DMS53 treated with DMSO at 0.1 percent for 48 hours (cell line): ENCODE measurements at regions not wholly inside any gene's neighbourhood (a gene's known extent, or its start where the extent isn't known, plus 50 kb on each side); places are given as distances from the start of the nearest gene placed in this dataset.

Source experiments
- DNase-seq: peaks from one replicate; lab custom pipeline; 2025; ENCODE audit not compliant: unreplicated experiment; lab: John Stamatoyannopoulos, UW

GRCh38 chr1:58011978-58012377 lies 534.5 kb downstream of the OMA1 start:
- no peak for DNase-seq

- DNase-seq, result no peak
Observed at GRCh38 chr1:58006421-58007046, 540.0 kb downstream of the OMA1 start.

GRCh38 chr1:58005212-58005611 lies 541.3 kb downstream of the OMA1 start:
- no peak for DNase-seq

GRCh38 chr1:58003988-58004387 lies 542.5 kb downstream of the OMA1 start:
- no peak for DNase-seq

GRCh38 chr1:58003059-58003458 lies 543.5 kb downstream of the OMA1 start:
- no peak for DNase-seq

GRCh38 chr1:58000821-58001220 lies 545.7 kb downstream of the OMA1 start:
- no peak for DNase-seq

- no peak for DNase-seq
Observed at GRCh38 chr1:58000116-58000515, 546.4 kb downstream of the OMA1 start.

GRCh38 chr1:57996400-57996799 lies 550.1 kb downstream of the OMA1 start:
- DNase-seq, result no peak

- DNase-seq, result no peak
Observed at GRCh38 chr1:57991289-57991688, 555.2 kb downstream of the OMA1 start.

- DNase-seq, result no peak
Observed at GRCh38 chr1:57989877-57990276, 556.6 kb downstream of the OMA1 start.

- no peak for DNase-seq
Observed at GRCh38 chr1:57987523-57987922, 559.0 kb downstream of the OMA1 start.

GRCh38 chr1:57986432-57986831 lies 560.1 kb downstream of the OMA1 start:
- DNase-seq, result no peak

- no peak for DNase-seq
Observed at GRCh38 chr1:57984277-57984676, 560.4 kb upstream of the DAB1 start.

GRCh38 chr1:57983441-57983840 lies 559.6 kb upstream of the DAB1 start:
- DNase-seq, result no peak

GRCh38 chr1:57982852-57983251 lies 559.0 kb upstream of the DAB1 start:
- DNase-seq, result no peak

GRCh38 chr1:57976216-57976615 lies 552.4 kb upstream of the DAB1 start:
- no peak for DNase-seq

GRCh38 chr1:57968321-57968720 lies 544.5 kb upstream of the DAB1 start:
- no peak for DNase-seq

GRCh38 chr1:57966751-57967406 lies 543.0 kb upstream of the DAB1 start:
- DNase-seq, result no peak

- DNase-seq, result no peak
Observed at GRCh38 chr1:57966340-57966739, 542.5 kb upstream of the DAB1 start.

GRCh38 chr1:57963581-57963980 lies 539.7 kb upstream of the DAB1 start:
- no peak for DNase-seq

- no peak for DNase-seq
Observed at GRCh38 chr1:57959531-57960241, 535.8 kb upstream of the DAB1 start.

GRCh38 chr1:57957576-57957975 lies 533.7 kb upstream of the DAB1 start:
- no peak for DNase-seq
